ENCODE measurements at regions not wholly inside any gene's neighbourhood (a gene's known extent, or its start where the extent isn't known, plus 50 kb on each side); places are given as distances from the start of the nearest gene placed in this dataset.

GRCh38 chr1:29830383-29830782 is 594.1 kb downstream of the PTPRU start:
- H3K27me3 ChIP-seq (ENCODE audit: control insufficient read depth in 1 of 2, insufficient read depth in 2 of 2, low read length in 2 of 2) = peaks cover 0 to 20% of the 10 kb centered on the region in 2 experiments; a peak in 4 of 5 replicates
- intact Hi-C loops (cut with micrococcal nuclease; ENCODE audit: unreplicated experiment) (no loop called here), in situ Hi-C loops (cut with HindIII; ENCODE audit: extremely low pct_ligation_motif_present, low pct_unique_long_range_greater_than_20kb) (no loop called here)
- no TSS peak for BruUV-seq (replicated peaks)
- no peak overlapping the region for H3K9ac ChIP-seq (ENCODE audit: insufficient read depth, low read depth, low read length)
- DNase-seq (ENCODE audit: low spot score) (no peak), FAIRE-seq (no peak), ATAC-seq (no peak)
- CTCF ChIA-PET (ENCODE audit: low intra/inter-chr PET ratio, low total read pairs) = no interaction called here
- POLR2A ChIA-PET = no interaction called here
- H4K20me1 ChIP-seq (ENCODE audit: insufficient read depth, low read length) = no peaks in the 10 kb centered on the region
- H3K79me2 ChIP-seq (ENCODE audit: insufficient read depth, low read length) = no peaks in the 10 kb centered on the region
- TF ChIP-seq ZBTB34 (CRISPR knock-in tag; IDR thresholded peaks at IDR 0.05) (no peak), ZNF296 (CRISPR knock-in tag; conservative IDR thresholded peaks at IDR 0.05) (no peak), ISL2 (CRISPR knock-in tag; IDR thresholded peaks at IDR 0.05) (no peak), ZBTB38 (CRISPR knock-in tag; IDR thresholded peaks at IDR 0.05) (no peak), ARNT2 (CRISPR knock-in tag; IDR thresholded peaks at IDR 0.05; ENCODE audit: low read depth) (no peak), ZBTB46 (CRISPR knock-in tag; IDR thresholded peaks at IDR 0.05; ENCODE audit: borderline replicate concordance) (no peak), TFDP1 (CRISPR knock-in tag; IDR thresholded peaks at IDR 0.05; ENCODE audit: borderline replicate concordance) (no peak), BCL3 (CRISPR knock-in tag; IDR thresholded peaks at IDR 0.05) (no peak), THAP9 (CRISPR knock-in tag; IDR thresholded peaks at IDR 0.05; ENCODE audit: borderline replicate concordance) (no peak), ZNF280B (CRISPR knock-in tag; IDR thresholded peaks at IDR 0.05; ENCODE audit: borderline replicate concordance) (no peak), ERF (CRISPR knock-in tag; IDR thresholded peaks at IDR 0.05) (no peak), FOXK2 (IDR thresholded peaks at IDR 0.05) (no peak), SKI (IDR thresholded peaks at IDR 0.05; ENCODE audit: partially characterized antibody) (no peak), ESRRA (CRISPR knock-in tag; IDR thresholded peaks at IDR 0.05; ENCODE audit: low read depth) (no peak)
- no peak overlapping the region for H2AFZ ChIP-seq (ENCODE audit: low read length)
- no peak overlapping the region for H3K4me2 ChIP-seq (ENCODE audit: low read depth, low read length)
- no peaks in the 10 kb centered on the region for H3K36me3 ChIP-seq (replicated peaks in 1 of 2; ENCODE audit: control insufficient read depth in 1 of 2, insufficient read depth in 2 of 2, low read length in 2 of 2)
- no peaks in the 10 kb centered on the region for H3K9me3 ChIP-seq (ENCODE audit: low read length)
- no peak overlapping the region for H3K4me3 ChIP-seq (replicated peaks in 1 of 3; ENCODE audit: insufficient read depth in 1 of 3, low read depth in 2 of 3, low read length in 3 of 3)
- no peaks in the 10 kb centered on the region for H3K4me1 ChIP-seq (ENCODE audit: insufficient read depth, low read length)
- no peak overlapping the region for H3K27ac ChIP-seq (ENCODE audit: extremely low read length, insufficient read depth, low read length)
- 0% methylated on average over 3 of the region's 8 CpGs for WGBS (ENCODE audit: low lambda C conversion rate)
